Gastrocnemius medialis (tissue), 4 donors: ENCODE measurements at regions not wholly inside any gene's neighbourhood (a gene's known extent, or its start where the extent isn't known, plus 50 kb on each side); places are given as distances from the start of the nearest gene placed in this dataset.
"Not testable (repeated sequence)": the region's sequence is repeated elsewhere in the genome, so short reads cannot be mapped to it uniquely, and the experiment has no call there.

Experiments used
- CTCF ChIP-seq, 5 experiments: fragments of 450-650 bp in 3 of 5; fragments of 200-600 bp in 2 of 5; sonication (generic) in 2 of 5; IDR thresholded peaks in 4 of 5; conservative IDR thresholded peaks in 1 of 5; 1 replicate in 4 of 5; 2 replicates in 1 of 5; pipeline ENCODE4 v1.5.1; 2016 to 2019; ENCODE audit warnings: antibody characterized with exemption in 5 of 5, mild to moderate bottlenecking in 3 of 5, moderate library complexity in 3 of 5
- POLR2A ChIP-seq, 2 donors: fragments of 450-650 bp; IDR thresholded peaks; one replicate each; pipeline ENCODE4 v1.6.1; 2017; ENCODE audit warnings: antibody characterized with exemption in 2 of 2, mild to moderate bottlenecking in 2 of 2, moderate library complexity in 2 of 2

- TF ChIP-seq CTCF (IDR thresholded peaks at IDR 0.05 in 4 of 5, conservative IDR thresholded peaks at IDR 0.05 in 1 of 5); POLR2A (IDR thresholded peaks at IDR 0.05): not testable (repeated sequence)
Observed at GRCh38 chr17:445839-446238, 93.2 kb upstream of the RPH3AL start, which contains the start of gene RFLNB.
